Ishikawa (cell line): ENCODE measurements at regions not wholly inside any gene's neighbourhood (a gene's known extent, or its start where the extent isn't known, plus 50 kb on each side); places are given as distances from the start of the nearest gene placed in this dataset.

Experiments
- CEBPB ChIP-seq: IDR thresholded peaks from 2 replicates; pipeline ENCODE4 v1.6.1; 2012
- CREB1 ChIP-seq: IDR thresholded peaks from 2 replicates; pipeline ENCODE4 v1.6.1; 2012; ENCODE audit warnings: low read depth
- EGR1 ChIP-seq: IDR thresholded peaks from 2 replicates; pipeline ENCODE4 v1.6.1; 2012
- EP300 ChIP-seq: IDR thresholded peaks from 2 replicates; pipeline ENCODE4 v1.6.1; 2012; ENCODE audit warnings: borderline replicate concordance
- FOXM1 ChIP-seq: IDR thresholded peaks from 2 replicates; pipeline ENCODE4 v1.6.1; 2012; ENCODE audit warnings: low read depth, borderline replicate concordance
- MAX ChIP-seq: IDR thresholded peaks from 2 replicates; pipeline ENCODE4 v1.6.1; 2012
- NFIC ChIP-seq: IDR thresholded peaks from 2 replicates; pipeline ENCODE4 v1.6.1; 2012
- RAD21 ChIP-seq: IDR thresholded peaks from 2 replicates; pipeline ENCODE4 v1.6.1; 2012; ENCODE audit warnings: low read depth
- TAF1 ChIP-seq: IDR thresholded peaks from 2 replicates; pipeline ENCODE4 v1.6.1; 2012; ENCODE audit warnings: low read depth, mild to moderate bottlenecking
- TCF12 ChIP-seq: IDR thresholded peaks from 2 replicates; pipeline ENCODE4 v1.6.1; 2012; ENCODE audit warnings: low read depth
- TEAD4 ChIP-seq: IDR thresholded peaks from 2 replicates; pipeline ENCODE4 v1.6.1; 2012
- YY1 ChIP-seq: IDR thresholded peaks from 2 replicates; pipeline ENCODE4 v1.6.1; 2012; ENCODE audit warnings: low read depth
- ZBTB7A ChIP-seq: IDR thresholded peaks from 2 replicates; pipeline ENCODE4 v1.6.1; 2012; ENCODE audit warnings: low read depth
- TF ChIP-seq, protein P1 (sequence below): IDR thresholded peaks from 2 replicates; pipeline ENCODE4 v1.6.1; 2012
- TF ChIP-seq, protein P2 (sequence below): IDR thresholded peaks from 2 replicates; pipeline ENCODE4 v1.6.1; 2012; ENCODE audit warnings: low read depth, mild to moderate bottlenecking

DNA sequence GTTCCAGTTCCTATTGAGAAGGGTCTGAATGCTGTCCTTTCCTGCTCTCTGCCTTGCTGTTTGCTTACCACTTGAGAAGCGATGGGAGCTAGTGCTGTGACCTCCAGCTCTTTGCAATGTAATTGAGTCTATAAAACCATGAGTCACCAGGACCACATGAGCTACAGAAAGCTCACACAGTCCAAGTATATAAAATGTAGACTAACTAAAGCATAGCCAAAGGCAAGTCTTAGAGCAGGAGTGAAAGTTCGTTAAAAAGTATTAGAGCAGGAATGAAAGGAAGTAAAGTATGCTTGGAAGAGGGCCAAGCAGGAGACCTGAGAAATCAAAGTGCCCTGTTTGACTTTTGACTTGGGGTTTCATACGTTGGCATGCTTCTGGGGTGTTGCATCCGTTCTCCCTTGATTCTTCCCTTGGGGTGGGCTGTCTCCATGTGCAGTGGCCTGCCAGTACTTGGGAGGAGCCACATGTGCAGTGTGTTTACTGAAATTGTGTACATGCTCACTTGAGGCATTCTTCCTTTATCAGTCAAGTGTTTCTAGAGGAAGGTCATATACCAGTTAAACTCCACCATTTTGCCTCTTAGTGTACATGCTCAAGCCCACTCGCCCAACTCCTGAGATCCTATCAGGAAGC lies 71.3 kb upstream of the KIT start:
- TF ChIP-seq, protein P1, sequence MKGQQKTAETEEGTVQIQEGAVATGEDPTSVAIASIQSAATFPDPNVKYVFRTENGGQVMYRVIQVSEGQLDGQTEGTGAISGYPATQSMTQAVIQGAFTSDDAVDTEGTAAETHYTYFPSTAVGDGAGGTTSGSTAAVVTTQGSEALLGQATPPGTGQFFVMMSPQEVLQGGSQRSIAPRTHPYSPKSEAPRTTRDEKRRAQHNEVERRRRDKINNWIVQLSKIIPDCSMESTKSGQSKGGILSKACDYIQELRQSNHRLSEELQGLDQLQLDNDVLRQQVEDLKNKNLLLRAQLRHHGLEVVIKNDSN = no peak
- no peak for TF ChIP-seq FOXM1
- no peak for TF ChIP-seq YY1
- TF ChIP-seq EGR1 = no peak
- no peak for TF ChIP-seq MAX
- no peak for TF ChIP-seq EP300
- TF ChIP-seq ZBTB7A = no peak
- TF ChIP-seq TAF1 = no peak
- TF ChIP-seq CREB1 = no peak
- no peak for TF ChIP-seq NFIC
- TF ChIP-seq TCF12 = no peak
- TF ChIP-seq, protein P2, sequence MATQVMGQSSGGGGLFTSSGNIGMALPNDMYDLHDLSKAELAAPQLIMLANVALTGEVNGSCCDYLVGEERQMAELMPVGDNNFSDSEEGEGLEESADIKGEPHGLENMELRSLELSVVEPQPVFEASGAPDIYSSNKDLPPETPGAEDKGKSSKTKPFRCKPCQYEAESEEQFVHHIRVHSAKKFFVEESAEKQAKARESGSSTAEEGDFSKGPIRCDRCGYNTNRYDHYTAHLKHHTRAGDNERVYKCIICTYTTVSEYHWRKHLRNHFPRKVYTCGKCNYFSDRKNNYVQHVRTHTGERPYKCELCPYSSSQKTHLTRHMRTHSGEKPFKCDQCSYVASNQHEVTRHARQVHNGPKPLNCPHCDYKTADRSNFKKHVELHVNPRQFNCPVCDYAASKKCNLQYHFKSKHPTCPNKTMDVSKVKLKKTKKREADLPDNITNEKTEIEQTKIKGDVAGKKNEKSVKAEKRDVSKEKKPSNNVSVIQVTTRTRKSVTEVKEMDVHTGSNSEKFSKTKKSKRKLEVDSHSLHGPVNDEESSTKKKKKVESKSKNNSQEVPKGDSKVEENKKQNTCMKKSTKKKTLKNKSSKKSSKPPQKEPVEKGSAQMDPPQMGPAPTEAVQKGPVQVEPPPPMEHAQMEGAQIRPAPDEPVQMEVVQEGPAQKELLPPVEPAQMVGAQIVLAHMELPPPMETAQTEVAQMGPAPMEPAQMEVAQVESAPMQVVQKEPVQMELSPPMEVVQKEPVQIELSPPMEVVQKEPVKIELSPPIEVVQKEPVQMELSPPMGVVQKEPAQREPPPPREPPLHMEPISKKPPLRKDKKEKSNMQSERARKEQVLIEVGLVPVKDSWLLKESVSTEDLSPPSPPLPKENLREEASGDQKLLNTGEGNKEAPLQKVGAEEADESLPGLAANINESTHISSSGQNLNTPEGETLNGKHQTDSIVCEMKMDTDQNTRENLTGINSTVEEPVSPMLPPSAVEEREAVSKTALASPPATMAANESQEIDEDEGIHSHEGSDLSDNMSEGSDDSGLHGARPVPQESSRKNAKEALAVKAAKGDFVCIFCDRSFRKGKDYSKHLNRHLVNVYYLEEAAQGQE = no peak

- TF ChIP-seq FOXM1 (no peak), CEBPB (no peak), YY1 (no peak), EP300 (no peak), EGR1 (no peak), TAF1 (no peak), CREB1 (no peak), MAX (no peak), RAD21 (no peak), TCF12 (no peak), TEAD4 (no peak)
- TF ChIP-seq, protein P2 = no peak
- TF ChIP-seq, protein P1 = no peak
Measured at GRCh38 chr4:54587107-54587891, 70.5 kb upstream of the KIT start.

- no peak for TF ChIP-seq EP300
- no peak for TF ChIP-seq TCF12
- no peak for TF ChIP-seq CEBPB
- TF ChIP-seq RAD21 = no peak
- no peak for TF ChIP-seq CREB1
- TF ChIP-seq, protein P2 = no peak
Measured at GRCh38 chr4:54588404-54588803, 69.4 kb upstream of the KIT start.

- no peak for TF ChIP-seq NFIC
Measured at GRCh38 chr4:54589586-54589985, 68.2 kb upstream of the KIT start.

- TF ChIP-seq FOXM1 = no peak
- TF ChIP-seq TCF12 = no peak
- TF ChIP-seq EP300 = no peak
- TF ChIP-seq MAX = no peak
- TF ChIP-seq, protein P1 = no peak
- no peak for TF ChIP-seq RAD21
- TF ChIP-seq YY1 = no peak
- no peak for TF ChIP-seq CREB1
- TF ChIP-seq, protein P2 = no peak
- no peak for TF ChIP-seq NFIC
- no peak for TF ChIP-seq CEBPB
- TF ChIP-seq EGR1 = no peak
- no peak for TF ChIP-seq TAF1
- TF ChIP-seq TEAD4 = no peak
- no peak for TF ChIP-seq ZBTB7A
Measured at GRCh38 chr4:54593795-54594322, 63.9 kb upstream of the KIT start.
